KBM-7 (cell line): ENCODE measurements at regions not wholly inside any gene's neighbourhood (a gene's known extent, or its start where the extent isn't known, plus 50 kb on each side); places are given as distances from the start of the nearest gene placed in this dataset.
"Not testable (repeated sequence)": the region's sequence is repeated elsewhere in the genome, so short reads cannot be mapped to it uniquely, and the experiment has no call there.

Experiments
- DNase-seq: peaks from one replicate; pipeline ENCODE4 v3.0.0-alpha.2; 2015
- in situ Hi-C: fragments of 300-500 bp; cut with MboI; formaldehyde crosslinking; loops from 2 replicates; pipeline ENCODE4 v1.14.3; 2020; ENCODE audit warnings: low sequenced_read_pairs, low pct_unique_long_range_greater_than_20kb, mixed read lengths

- in situ Hi-C loops, result no loop called here
- DNase-seq, result no peak
Observed at GRCh38 chr1:195238313-195238712, 1369.9 kb downstream of the KCNT2 start.

GRCh38 chr1:195236991-195237889 lies 1371.0 kb downstream of the KCNT2 start:
- DNase-seq, result no peak
- in situ Hi-C loops, result no loop called here

GRCh38 chr1:195218428-195219212 lies 1389.6 kb downstream of the KCNT2 start:
- no peak for DNase-seq
- in situ Hi-C loops, result no loop called here

GRCh38 chr1:195202241-195202640 lies 1406.0 kb downstream of the KCNT2 start:
- in situ Hi-C loops, result no loop called here
- no peak for DNase-seq

GRCh38 chr1:195200772-195201171 lies 1407.5 kb downstream of the KCNT2 start:
- DNase-seq, result no peak
- in situ Hi-C loops, result no loop called here

- in situ Hi-C loops, result no loop called here
- no peak for DNase-seq
Observed at GRCh38 chr1:195197116-195197515, 1411.1 kb downstream of the KCNT2 start.

GRCh38 chr1:195195423-195196057 lies 1412.7 kb downstream of the KCNT2 start:
- DNase-seq, result peak; percentile 24
- in situ Hi-C loops, result no loop called here

GRCh38 chr1:195193134-195193533 lies 1415.1 kb downstream of the KCNT2 start:
- DNase-seq, result no peak
- in situ Hi-C loops, result no loop called here

- in situ Hi-C loops, result no loop called here
- DNase-seq, result no peak
Observed at GRCh38 chr1:195188821-195189220, 1419.4 kb downstream of the KCNT2 start.

GRCh38 chr1:195186544-195186943 lies 1421.7 kb downstream of the KCNT2 start:
- DNase-seq, result no peak
- in situ Hi-C loops, result no loop called here

- in situ Hi-C loops, result no loop called here
- no peak for DNase-seq
Observed at GRCh38 chr1:195185736-195186135, 1422.5 kb downstream of the KCNT2 start.

- no peak for DNase-seq
- in situ Hi-C loops, result no loop called here
Observed at GRCh38 chr1:195185321-195185720, 1422.9 kb downstream of the KCNT2 start.

GRCh38 chr1:195173753-195174152 lies 1434.5 kb downstream of the KCNT2 start:
- no peak for DNase-seq

GRCh38 chr1:195159795-195160194 lies 1448.4 kb downstream of the KCNT2 start:
- DNase-seq, in situ Hi-C loops: not testable (repeated sequence)

More at GRCh38 chr1:195173753-195174152, 1434.5 kb downstream of the KCNT2 start:
- in situ Hi-C loops, result no loop called here

- in situ Hi-C loops, result no loop called here
- DNase-seq, result no peak
Observed at GRCh38 chr1:195158091-195158490, 1450.1 kb downstream of the KCNT2 start.

GRCh38 chr1:195153107-195153506 lies 1455.1 kb downstream of the KCNT2 start:
- in situ Hi-C loops, result no loop called here
- DNase-seq, result no peak

- no peak for DNase-seq
- in situ Hi-C loops, result no loop called here
Observed at GRCh38 chr1:195150768-195151167, 1457.5 kb downstream of the KCNT2 start.

- in situ Hi-C loops, result no loop called here
- peak; percentile 8 for DNase-seq
Observed at GRCh38 chr1:195141294-195141693, 1466.9 kb downstream of the KCNT2 start.

GRCh38 chr1:195130598-195130997 lies 1477.6 kb downstream of the KCNT2 start:
- in situ Hi-C loops, result no loop called here
- DNase-seq, result no peak

GRCh38 chr1:195122497-195122896 lies 1485.7 kb downstream of the KCNT2 start:
- no peak for DNase-seq
- in situ Hi-C loops, result no loop called here
